Effector memory CD8-positive, alpha-beta T cell (primary cell): ENCODE measurements at regions not wholly inside any gene's neighbourhood (a gene's known extent, or its start where the extent isn't known, plus 50 kb on each side); places are given as distances from the start of the nearest gene placed in this dataset.
A peak's percentile ranks its signal among the peaks of the same experiment; 100 is the strongest.
"Not testable (repeated sequence)": the region's sequence is repeated elsewhere in the genome, so short reads cannot be mapped to it uniquely, and the experiment has no call there.

Experiments used
- ATAC-seq: fragments of 150-1000 bp; cut with Tn5 transposase; replicated peaks from 2 replicates; pipeline ENCODE4 v1.10.0; 2021; ENCODE audit warnings: mild to moderate bottlenecking, moderate library complexity
- DNase-seq, 3 experiments: peaks; one replicate each; pipeline ENCODE4 v3.0.0; 2021
- H3K27ac Mint-ChIP-seq, 2 donors: one replicate each; pipeline ENCODE4 v1.8.0; 2022; ENCODE audit warnings: mild to moderate bottlenecking in 2 of 2, mixed read lengths in 2 of 2, moderate library complexity in 2 of 2
- H3K27me3 Mint-ChIP-seq, 2 donors: one replicate each; pipeline ENCODE4 v1.8.0; 2022; ENCODE audit warnings: mixed read lengths in 2 of 2
- H3K36me3 Mint-ChIP-seq: one replicate; pipeline ENCODE4 v1.8.0; 2022; ENCODE audit warnings: mild to moderate bottlenecking, moderate library complexity, mixed read lengths; ENCODE audit not compliant: insufficient read depth
- H3K4me1 Mint-ChIP-seq, 2 donors: one replicate each; pipeline ENCODE4 v1.8.0; 2022; ENCODE audit warnings: low read depth in 2 of 2, mixed read lengths in 2 of 2
- H3K4me3 Mint-ChIP-seq, 2 donors: one replicate each; pipeline ENCODE4 v1.8.0; 2022; ENCODE audit warnings: mild to moderate bottlenecking in 2 of 2, mixed read lengths in 2 of 2, moderate library complexity in 2 of 2
- H3K9me3 Mint-ChIP-seq, 2 donors: one replicate each; pipeline ENCODE4 v1.8.0; 2022; ENCODE audit warnings: mixed read lengths in 2 of 2

- Mint-ChIP-seq H3K4me3 (no peak overlapping the region), H3K27me3 (no peaks in the 10 kb centered on the region), H3K4me1 (peaks cover 7 to 10% of the 10 kb centered on the region in 2 donors), H3K36me3 (no peaks in the 10 kb centered on the region), H3K9me3 (no peaks in the 10 kb centered on the region), H3K27ac (no peak overlapping the region)
- DNase-seq (no peak), ATAC-seq (no peak)
Measured at GRCh38 chr17:63041251-63041650, 75.2 kb downstream of the TANC2 start.

- Mint-ChIP-seq H3K4me3 (no peak overlapping the region), H3K27me3 (no peaks in the 10 kb centered on the region), H3K4me1 (peaks cover 4 to 10% of the 10 kb centered on the region in 2 donors), H3K9me3 (no peaks in the 10 kb centered on the region), H3K27ac (no peak overlapping the region), H3K36me3 (no peaks in the 10 kb centered on the region)
- ATAC-seq (no peak), DNase-seq (no peak)
Measured at GRCh38 chr17:63041722-63042121, 75.7 kb downstream of the TANC2 start.

- DNase-seq (no peak), ATAC-seq (no peak)
- H3K4me1 Mint-ChIP-seq = peaks cover 4 to 10% of the 10 kb centered on the region in 2 donors
- no peak overlapping the region for H3K27ac Mint-ChIP-seq
- H3K36me3 Mint-ChIP-seq = no peaks in the 10 kb centered on the region
- H3K9me3 Mint-ChIP-seq = no peaks in the 10 kb centered on the region
- H3K4me3 Mint-ChIP-seq = no peak overlapping the region
- H3K27me3 Mint-ChIP-seq = no peaks in the 10 kb centered on the region
Measured at GRCh38 chr17:63042256-63042812, 76.3 kb downstream of the TANC2 start.

GRCh38 chr17:63057560-63057959 lies 91.5 kb downstream of the TANC2 start:
- H3K36me3 Mint-ChIP-seq, H3K9me3 Mint-ChIP-seq, ATAC-seq, H3K4me1 Mint-ChIP-seq, H3K27me3 Mint-ChIP-seq, H3K27ac Mint-ChIP-seq, DNase-seq, H3K4me3 Mint-ChIP-seq: not testable (repeated sequence)

GRCh38 chr17:63066158-63066813 lies 100.3 kb downstream of the TANC2 start:
- H3K27me3 Mint-ChIP-seq = peaks cover 0 to 4% of the 10 kb centered on the region in 2 donors
- H3K4me3 Mint-ChIP-seq = no peak overlapping the region
- no peak overlapping the region for H3K27ac Mint-ChIP-seq
- DNase-seq = no peak
- no peaks in the 10 kb centered on the region for H3K9me3 Mint-ChIP-seq
- ATAC-seq = no peak
- H3K4me1 Mint-ChIP-seq = peaks cover 0 to 11% of the 10 kb centered on the region in 2 donors
- peaks cover 3% of the 10 kb centered on the region for H3K36me3 Mint-ChIP-seq

GRCh38 chr17:63069245-63069644 lies 103.2 kb downstream of the TANC2 start:
- Mint-ChIP-seq H3K27me3 (peaks cover 0 to 4% of the 10 kb centered on the region in 2 donors), H3K9me3 (no peaks in the 10 kb centered on the region), H3K4me1 (peaks cover 5 to 8% of the 10 kb centered on the region in 2 donors), H3K36me3 (no peaks in the 10 kb centered on the region), H3K27ac (no peak overlapping the region), H3K4me3 (no peak overlapping the region)
- DNase-seq (no peak), ATAC-seq (no peak)

GRCh38 chr17:63070031-63070430 lies 104.0 kb downstream of the TANC2 start:
- Mint-ChIP-seq H3K27me3 (peaks cover 0 to 2% of the 10 kb centered on the region in 2 donors), H3K9me3 (no peaks in the 10 kb centered on the region), H3K4me1 (peaks cover 5 to 6% of the 10 kb centered on the region in 2 donors), H3K36me3 (no peaks in the 10 kb centered on the region), H3K4me3 (no peak overlapping the region), H3K27ac (no peak overlapping the region)
- ATAC-seq (no peak), DNase-seq (no peak)

GRCh38 chr17:63071797-63072196 lies 105.8 kb downstream of the TANC2 start:
- H3K36me3 Mint-ChIP-seq = no peaks in the 10 kb centered on the region
- H3K27ac Mint-ChIP-seq = no peak overlapping the region
- H3K4me1 Mint-ChIP-seq = peaks cover 3 to 5% of the 10 kb centered on the region in 2 donors
- no peak overlapping the region for H3K4me3 Mint-ChIP-seq
- no peaks in the 10 kb centered on the region for H3K27me3 Mint-ChIP-seq
- no peak for DNase-seq
- ATAC-seq = no peak
- H3K9me3 Mint-ChIP-seq = no peaks in the 10 kb centered on the region

GRCh38 chr17:63075969-63076368 lies 109.9 kb downstream of the TANC2 start:
- Mint-ChIP-seq H3K4me3 (no peak overlapping the region), H3K36me3 (no peaks in the 10 kb centered on the region), H3K27ac (no peak overlapping the region), H3K9me3 (no peaks in the 10 kb centered on the region), H3K4me1 (peaks cover 5 to 6% of the 10 kb centered on the region in 2 donors), H3K27me3 (no peaks in the 10 kb centered on the region)
- ATAC-seq (no peak), DNase-seq (no peak)

- ATAC-seq (no peak), DNase-seq (no peak)
- Mint-ChIP-seq H3K4me1 (peaks cover 0 to 10% of the 10 kb centered on the region in 2 donors), H3K27me3 (no peaks in the 10 kb centered on the region), H3K4me3 (no peak overlapping the region), H3K9me3 (no peaks in the 10 kb centered on the region), H3K27ac (no peak overlapping the region), H3K36me3 (peaks cover 2% of the 10 kb centered on the region)
Measured at GRCh38 chr17:63078707-63079106, 112.7 kb downstream of the TANC2 start.

GRCh38 chr17:63082273-63082861 lies 116.3 kb downstream of the TANC2 start:
- DNase-seq (no peak), ATAC-seq (no peak)
- Mint-ChIP-seq H3K27me3 (no peaks in the 10 kb centered on the region), H3K9me3 (no peaks in the 10 kb centered on the region), H3K4me1 (peaks cover 2 to 6% of the 10 kb centered on the region in 2 donors), H3K27ac (peak overlapping the region in 1 of 2 donors; percentile 2), H3K36me3 (peaks cover 2% of the 10 kb centered on the region), H3K4me3 (no peak overlapping the region)

GRCh38 chr17:63082952-63083351 lies 116.9 kb downstream of the TANC2 start:
- ATAC-seq (no peak), DNase-seq (no peak)
- Mint-ChIP-seq H3K4me1 (peaks cover 2 to 5% of the 10 kb centered on the region in 2 donors), H3K4me3 (no peak overlapping the region), H3K36me3 (peaks cover 2% of the 10 kb centered on the region), H3K27ac (peak overlapping the region in 1 of 2 donors; percentile 2), H3K27me3 (no peaks in the 10 kb centered on the region), H3K9me3 (no peaks in the 10 kb centered on the region)

GRCh38 chr17:63086483-63087185 lies 120.6 kb downstream of the TANC2 start:
- Mint-ChIP-seq H3K27ac (no peak overlapping the region), H3K36me3 (peaks cover 2% of the 10 kb centered on the region), H3K4me1 (peaks cover 2 to 5% of the 10 kb centered on the region in 2 donors), H3K9me3 (no peaks in the 10 kb centered on the region), H3K27me3 (no peaks in the 10 kb centered on the region), H3K4me3 (no peak overlapping the region)
- no peak for ATAC-seq
- DNase-seq = no peak
